Dermis microvascular lymphatic vessel endothelial cell (primary cell): ENCODE measurements at regions not wholly inside any gene's neighbourhood (a gene's known extent, or its start where the extent isn't known, plus 50 kb on each side); places are given as distances from the start of the nearest gene placed in this dataset.

Experiments
- DNase-seq, 2 donors: peaks; one replicate each; pipeline versions ENCODE4 v3.0.0 to v3.0.0-alpha.2; 2010; ENCODE audit warnings: low read depth in 2 of 2

DNA sequence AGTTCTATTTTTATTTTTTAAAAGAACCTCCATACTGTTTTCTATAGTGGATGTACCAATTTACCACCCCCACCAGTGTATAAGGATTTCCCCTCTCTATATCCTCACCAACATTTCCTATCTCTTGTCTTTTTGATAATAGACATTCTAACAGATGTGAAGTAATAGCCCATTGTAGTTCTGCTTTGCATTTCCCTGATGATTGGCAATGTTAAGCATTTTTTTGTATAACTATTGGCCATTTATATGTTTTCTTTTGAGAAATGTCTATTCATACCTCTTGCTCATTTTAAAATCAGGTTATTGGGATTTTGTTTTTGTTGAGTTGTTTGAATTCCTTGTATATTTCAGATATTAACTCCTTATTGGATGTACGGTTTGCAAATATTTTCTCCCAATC is 251.1 kb upstream of the HTR2C start:
- DNase-seq, result no peak

DNA sequence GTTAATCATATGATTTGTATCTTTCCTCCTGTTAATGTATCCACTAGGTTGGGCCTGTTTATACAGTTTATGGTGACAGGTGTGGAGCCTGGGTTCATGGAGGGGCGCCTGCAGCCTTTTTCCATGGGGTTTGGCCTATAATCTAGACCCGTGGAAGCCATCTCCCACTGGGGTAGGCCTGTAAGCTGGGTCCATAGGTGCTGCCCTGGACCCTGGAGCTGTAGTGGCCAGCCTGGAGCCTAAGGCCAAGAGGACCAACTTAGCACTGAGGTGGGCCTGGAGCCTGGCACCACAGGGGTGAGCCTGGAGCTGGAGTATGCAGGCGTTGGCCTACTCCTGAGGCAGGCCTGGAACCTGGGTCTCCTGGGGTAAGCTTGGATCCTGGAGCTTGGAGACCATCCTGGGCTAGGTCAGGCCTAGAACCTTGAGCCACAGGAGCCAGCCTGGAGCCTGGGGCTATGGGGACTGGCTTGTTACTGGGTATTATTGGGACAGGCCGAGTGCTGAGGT is 249.4 kb upstream of the HTR2C start:
- DNase-seq, result no peak

DNA sequence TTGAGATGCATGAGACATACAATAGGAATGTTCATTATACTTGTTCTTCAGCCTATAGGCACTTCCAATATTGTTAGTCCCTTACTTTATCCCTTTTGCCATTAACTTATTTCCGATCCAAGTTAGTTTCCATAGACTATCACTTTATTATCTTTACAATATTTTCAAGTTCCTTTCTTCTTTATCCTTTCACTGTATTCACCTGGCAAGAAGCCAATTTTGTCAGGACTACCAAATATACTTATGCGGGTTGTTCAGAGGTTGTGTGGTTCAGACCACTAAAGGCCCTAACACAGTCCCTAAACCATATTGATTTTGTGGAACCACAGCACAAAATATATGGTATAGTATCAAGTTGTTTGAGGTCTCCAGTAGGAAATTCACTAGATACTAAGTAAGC is 245.0 kb upstream of the HTR2C start:
- DNase-seq, result no peak

DNA sequence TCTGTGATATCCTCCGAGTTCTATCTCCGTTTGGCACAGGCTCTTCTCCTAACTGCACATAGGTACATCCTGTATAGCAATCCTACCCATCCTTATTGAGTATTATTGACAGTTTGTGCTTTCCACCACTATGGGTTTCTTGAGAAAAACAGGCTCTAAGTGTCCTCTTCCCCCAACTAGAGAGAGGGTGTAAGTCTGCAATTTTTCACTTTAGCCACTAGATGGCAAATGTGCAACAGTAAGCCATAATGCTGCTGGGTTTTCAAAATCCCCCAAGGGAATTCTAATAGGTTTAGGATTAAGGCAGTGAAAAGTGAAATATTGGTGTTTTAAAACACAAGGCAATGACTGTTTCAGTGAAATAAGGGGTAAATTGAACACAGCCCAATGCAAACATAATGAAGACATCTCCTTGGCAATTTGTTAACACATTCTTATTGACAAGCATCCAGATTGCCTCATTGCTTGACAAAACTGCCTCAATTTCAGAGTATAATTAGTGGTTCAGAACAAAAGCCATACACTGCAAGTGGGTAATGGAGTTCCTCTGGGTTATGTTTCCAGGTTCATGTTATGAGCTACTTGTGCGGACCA is 239.0 kb upstream of the HTR2C start:
- peak; percentile 4 to 13 for DNase-seq

DNA sequence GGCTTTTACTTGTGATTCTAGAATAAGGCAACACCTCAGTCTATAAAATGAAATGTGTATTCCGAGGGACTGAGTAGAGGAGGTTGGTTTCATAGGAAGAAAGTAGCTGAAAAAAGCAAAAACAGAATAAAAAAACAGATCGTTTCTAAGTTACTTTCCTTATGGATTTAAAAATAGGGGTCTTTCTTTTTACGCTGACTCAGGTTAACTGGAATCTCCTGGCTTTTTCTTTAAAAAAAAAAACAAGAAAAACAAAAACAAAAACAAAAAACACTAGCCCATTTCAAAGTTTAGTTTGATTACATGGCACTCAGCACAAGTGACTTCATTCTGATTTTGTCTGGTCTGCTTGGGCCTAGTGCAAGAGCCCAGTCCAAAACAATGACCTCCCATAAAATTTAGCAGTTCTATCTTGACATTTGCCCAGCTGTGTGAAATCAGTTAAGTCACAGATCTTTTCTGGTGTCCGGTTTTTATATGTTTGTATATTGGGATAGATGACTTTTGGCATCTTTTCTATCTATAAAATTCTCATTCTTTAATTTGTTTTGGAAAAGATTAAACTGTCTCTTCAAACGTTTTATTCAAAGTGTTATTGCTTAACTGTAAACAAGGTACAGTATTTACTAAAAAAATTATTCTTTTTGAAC is 222.7 kb upstream of the HTR2C start:
- DNase-seq, result no peak

DNA sequence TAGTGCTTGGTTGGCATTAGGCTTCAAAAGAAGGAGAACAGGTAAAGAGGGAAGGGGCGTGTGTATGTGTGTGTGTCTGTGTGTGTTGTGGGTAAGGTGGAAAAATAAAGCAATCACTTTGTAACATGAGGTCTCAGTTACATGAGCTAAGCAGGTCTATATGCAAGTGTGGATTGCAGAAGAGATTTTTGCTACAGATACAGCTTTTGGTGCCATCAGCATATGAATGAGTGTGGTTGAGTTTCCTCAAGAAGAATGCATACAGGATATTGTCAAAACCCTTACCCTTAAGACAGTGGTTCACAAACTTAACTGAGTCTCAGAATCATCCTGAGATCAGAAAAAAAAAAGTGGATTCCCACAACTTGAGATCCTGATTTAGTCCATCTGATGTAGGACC is 220.5 kb upstream of the HTR2C start:
- no peak for DNase-seq

DNA sequence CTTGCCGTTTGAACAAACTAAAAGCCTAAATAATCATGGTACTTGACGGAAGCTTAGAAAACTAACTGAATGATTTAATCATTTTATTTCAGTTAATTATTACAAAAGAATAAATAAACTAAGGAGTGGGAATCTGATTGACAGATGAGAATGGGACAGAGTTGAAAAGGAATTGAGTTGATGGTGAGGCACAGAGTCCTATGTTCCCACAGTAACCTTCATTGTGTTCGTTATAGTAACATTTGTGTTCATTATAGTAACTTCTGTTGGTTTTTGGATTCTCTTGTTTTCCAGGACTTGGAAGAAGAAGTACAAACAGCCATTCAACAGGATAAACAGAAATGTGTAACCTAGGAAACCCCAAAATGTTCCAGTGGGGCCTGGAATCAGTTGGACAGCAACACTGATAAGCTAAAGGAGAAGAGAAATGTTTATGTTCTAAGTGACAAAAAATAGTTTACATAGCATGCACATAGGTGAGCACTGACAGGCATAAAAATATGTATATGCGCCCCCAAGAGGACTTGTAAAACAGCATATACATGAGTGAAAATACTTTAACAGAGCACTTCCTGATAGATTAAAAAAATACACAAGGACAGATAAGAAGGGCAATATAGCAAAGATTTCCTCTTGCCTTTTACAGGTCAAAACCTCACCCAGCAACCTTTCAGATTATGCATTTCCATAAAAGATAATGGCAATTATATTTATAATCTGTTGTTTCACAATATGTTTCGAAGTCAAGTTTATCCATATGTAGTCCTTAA is 218.6 kb upstream of the HTR2C start:
- no peak for DNase-seq

DNA sequence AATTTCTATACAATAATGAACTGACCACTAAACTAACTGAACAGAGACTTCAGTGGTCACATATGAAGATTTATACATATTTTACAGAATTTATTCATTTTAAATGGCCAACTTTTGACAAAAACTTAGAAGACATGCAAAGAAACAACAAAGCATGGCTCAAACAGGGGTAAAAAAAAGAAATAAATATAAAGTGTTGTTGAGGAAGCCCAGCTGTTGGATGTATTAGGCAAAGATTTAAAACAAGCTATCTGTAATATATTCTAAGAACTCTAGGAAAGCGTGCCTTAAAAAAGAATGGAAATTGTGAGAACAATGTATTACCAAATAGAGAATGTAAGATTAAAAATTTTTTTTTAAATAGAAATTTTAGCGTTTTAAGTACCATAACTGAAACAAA is 210.9 kb upstream of the HTR2C start:
- DNase-seq, result no peak

DNA sequence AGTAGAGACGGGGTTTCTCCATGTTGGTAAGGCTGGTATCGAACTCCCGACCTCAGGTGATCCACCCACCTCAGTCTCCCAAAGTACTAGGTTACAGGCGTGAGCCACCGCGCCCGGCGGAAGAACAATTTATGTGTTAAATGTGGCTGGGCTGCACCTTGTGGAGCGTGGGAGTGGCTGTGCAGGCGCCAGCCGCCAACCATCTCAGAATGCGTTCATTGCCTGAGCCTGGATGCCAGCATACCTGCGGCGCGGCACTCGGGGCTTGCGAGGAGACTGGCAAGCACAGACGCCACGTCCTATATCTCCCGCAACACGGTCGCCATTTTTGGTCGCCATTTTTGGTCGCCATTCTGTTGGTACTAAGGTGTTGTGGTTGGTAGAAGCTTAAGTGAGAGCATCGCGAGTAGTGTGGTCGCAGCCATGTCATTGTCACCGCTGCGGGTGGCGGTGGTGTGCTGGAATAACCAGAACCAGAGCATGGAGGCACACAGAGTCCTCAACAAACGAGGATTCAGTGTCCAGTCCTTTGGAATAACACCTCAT is 193.6 kb upstream of the HTR2C start:
- DNase-seq, result no peak
